ENCODE measurements at regions not wholly inside any gene's neighbourhood (a gene's known extent, or its start where the extent isn't known, plus 50 kb on each side); places are given as distances from the start of the nearest gene placed in this dataset.
"Not testable (repeated sequence)": the region's sequence is repeated elsewhere in the genome, so short reads cannot be mapped to it uniquely, and the experiment has no call there.

- H3K4me1 Mint-ChIP-seq: peaks cover 2% of the 10 kb centered on the region
- H3K27me3 Mint-ChIP-seq: no peaks in the 10 kb centered on the region
- ATAC-seq (ENCODE audit: low read depth) (no peak), DNase-seq (no peak)
- no peak overlapping the region for H3K27ac Mint-ChIP-seq
- H3K36me3 Mint-ChIP-seq: no peaks in the 10 kb centered on the region
- H3K4me3 Mint-ChIP-seq: no peak overlapping the region
- POLR2A ChIA-PET: no interaction called here
- H3K9me3 Mint-ChIP-seq: peaks cover 1% of the 10 kb centered on the region
Observed at GRCh38 chr3:168714609-168715240, 619.0 kb upstream of the GOLIM4 start.

- no peak overlapping the region for H3K4me3 Mint-ChIP-seq
- POLR2A ChIA-PET: no interaction called here
- no peaks in the 10 kb centered on the region for H3K27me3 Mint-ChIP-seq
Observed at GRCh38 chr3:168709073-168709472, 613.3 kb upstream of the GOLIM4 start.

GRCh38 chr3:168707900-168708299 is 612.2 kb upstream of the GOLIM4 start:
- no peak for ATAC-seq (ENCODE audit: low read depth)
- POLR2A ChIA-PET: no interaction called here
- H3K4me1 Mint-ChIP-seq: no peaks in the 10 kb centered on the region
- H3K27me3 Mint-ChIP-seq: no peaks in the 10 kb centered on the region
- H3K9me3 Mint-ChIP-seq: peaks cover 1% of the 10 kb centered on the region
- H3K36me3 Mint-ChIP-seq: no peaks in the 10 kb centered on the region
- no peak overlapping the region for H3K4me3 Mint-ChIP-seq
- DNase-seq: no peak
- H3K27ac Mint-ChIP-seq: no peak overlapping the region

More at GRCh38 chr3:168709073-168709472, 613.3 kb upstream of the GOLIM4 start:
- Mint-ChIP-seq H3K4me1 (no peaks in the 10 kb centered on the region), H3K9me3 (peaks cover 1% of the 10 kb centered on the region), H3K27ac (no peak overlapping the region), H3K36me3 (no peaks in the 10 kb centered on the region)
- DNase-seq (no peak), ATAC-seq (ENCODE audit: low read depth) (no peak)

- no peaks in the 10 kb centered on the region for H3K4me1 Mint-ChIP-seq
- no peak for ATAC-seq (ENCODE audit: low read depth)
- H3K9me3 Mint-ChIP-seq: no peaks in the 10 kb centered on the region
- DNase-seq: no peak
- no peak overlapping the region for H3K27ac Mint-ChIP-seq
- no peaks in the 10 kb centered on the region for H3K36me3 Mint-ChIP-seq
- POLR2A ChIA-PET: no interaction called here
- no peaks in the 10 kb centered on the region for H3K27me3 Mint-ChIP-seq
- no peak overlapping the region for H3K4me3 Mint-ChIP-seq
Observed at GRCh38 chr3:168705412-168705811, 609.7 kb upstream of the GOLIM4 start.

GRCh38 chr3:168696051-168696450 is 600.3 kb upstream of the GOLIM4 start:
- H3K27ac Mint-ChIP-seq: no peak overlapping the region
- DNase-seq (no peak), ATAC-seq (ENCODE audit: low read depth) (no peak)
- H3K9me3 Mint-ChIP-seq: peaks cover 4% of the 10 kb centered on the region
- no peaks in the 10 kb centered on the region for H3K4me1 Mint-ChIP-seq
- no peaks in the 10 kb centered on the region for H3K36me3 Mint-ChIP-seq
- POLR2A ChIA-PET: no interaction called here
- H3K27me3 Mint-ChIP-seq: no peaks in the 10 kb centered on the region
- H3K4me3 Mint-ChIP-seq: no peak overlapping the region

- no peak overlapping the region for H3K27ac Mint-ChIP-seq
- ATAC-seq (ENCODE audit: low read depth) (no peak), DNase-seq (no peak)
- H3K27me3 Mint-ChIP-seq: no peaks in the 10 kb centered on the region
- no peaks in the 10 kb centered on the region for H3K4me1 Mint-ChIP-seq
- POLR2A ChIA-PET: no interaction called here
- no peak overlapping the region for H3K4me3 Mint-ChIP-seq
- no peaks in the 10 kb centered on the region for H3K36me3 Mint-ChIP-seq
- H3K9me3 Mint-ChIP-seq: no peaks in the 10 kb centered on the region
Observed at GRCh38 chr3:168693870-168694269, 598.1 kb upstream of the GOLIM4 start.

GRCh38 chr3:168688267-168688666 is 592.5 kb upstream of the GOLIM4 start:
- Mint-ChIP-seq H3K27ac (no peak overlapping the region), H3K36me3 (no peaks in the 10 kb centered on the region), H3K4me1 (no peaks in the 10 kb centered on the region), H3K9me3 (no peaks in the 10 kb centered on the region), H3K4me3 (no peak overlapping the region), H3K27me3 (no peaks in the 10 kb centered on the region)
- ATAC-seq (ENCODE audit: low read depth) (no peak), DNase-seq (no peak)
- POLR2A ChIA-PET: no interaction called here

- no peaks in the 10 kb centered on the region for H3K36me3 Mint-ChIP-seq
- H3K9me3 Mint-ChIP-seq: no peaks in the 10 kb centered on the region
- no peaks in the 10 kb centered on the region for H3K27me3 Mint-ChIP-seq
- POLR2A ChIA-PET: no interaction called here
- H3K4me3 Mint-ChIP-seq: no peak overlapping the region
- ATAC-seq (ENCODE audit: low read depth): no peak
- no peak overlapping the region for H3K27ac Mint-ChIP-seq
- no peaks in the 10 kb centered on the region for H3K4me1 Mint-ChIP-seq
- no peak for DNase-seq
Observed at GRCh38 chr3:168684519-168684918, 588.8 kb upstream of the GOLIM4 start.

- ATAC-seq (ENCODE audit: low read depth) (no peak), DNase-seq (no peak)
- Mint-ChIP-seq H3K27me3 (no peaks in the 10 kb centered on the region), H3K27ac (no peak overlapping the region), H3K4me1 (no peaks in the 10 kb centered on the region), H3K36me3 (no peaks in the 10 kb centered on the region), H3K9me3 (no peaks in the 10 kb centered on the region), H3K4me3 (no peak overlapping the region)
- POLR2A ChIA-PET: no interaction called here
Observed at GRCh38 chr3:168678730-168679129, 583.0 kb upstream of the GOLIM4 start.

- Mint-ChIP-seq H3K9me3 (no peaks in the 10 kb centered on the region), H3K36me3 (no peaks in the 10 kb centered on the region), H3K27me3 (no peaks in the 10 kb centered on the region), H3K27ac (no peak overlapping the region), H3K4me3 (no peak overlapping the region), H3K4me1 (no peaks in the 10 kb centered on the region)
- no peak for ATAC-seq (ENCODE audit: low read depth)
- no peak for DNase-seq
- POLR2A ChIA-PET: no interaction called here
Observed at GRCh38 chr3:168671091-168671490, 575.4 kb upstream of the GOLIM4 start.

GRCh38 chr3:168660879-168661657 is 565.3 kb upstream of the GOLIM4 start:
- H3K27ac Mint-ChIP-seq; POLR2A ChIA-PET; H3K4me1 Mint-ChIP-seq; H3K36me3 Mint-ChIP-seq; H3K4me3 Mint-ChIP-seq; H3K27me3 Mint-ChIP-seq; ATAC-seq (ENCODE audit: low read depth); DNase-seq; H3K9me3 Mint-ChIP-seq: not testable (repeated sequence)

GRCh38 chr3:168659015-168659414 is 563.3 kb upstream of the GOLIM4 start:
- H3K9me3 Mint-ChIP-seq: no peaks in the 10 kb centered on the region
- no peak overlapping the region for H3K27ac Mint-ChIP-seq
- DNase-seq: no peak
- ATAC-seq (ENCODE audit: low read depth): no peak
- no peaks in the 10 kb centered on the region for H3K4me1 Mint-ChIP-seq
- no peaks in the 10 kb centered on the region for H3K36me3 Mint-ChIP-seq
- no peaks in the 10 kb centered on the region for H3K27me3 Mint-ChIP-seq
- POLR2A ChIA-PET: no interaction called here
- no peak overlapping the region for H3K4me3 Mint-ChIP-seq

GRCh38 chr3:168655611-168656010 is 559.9 kb upstream of the GOLIM4 start:
- Mint-ChIP-seq H3K4me3 (no peak overlapping the region), H3K27ac (no peak overlapping the region), H3K36me3 (no peaks in the 10 kb centered on the region), H3K27me3 (no peaks in the 10 kb centered on the region), H3K9me3 (no peaks in the 10 kb centered on the region), H3K4me1 (no peaks in the 10 kb centered on the region)
- DNase-seq: no peak
- no peak for ATAC-seq (ENCODE audit: low read depth)
- POLR2A ChIA-PET: no interaction called here

- ATAC-seq (ENCODE audit: low read depth) (no peak), DNase-seq (no peak)
- Mint-ChIP-seq H3K4me1 (no peaks in the 10 kb centered on the region), H3K4me3 (no peak overlapping the region), H3K9me3 (no peaks in the 10 kb centered on the region), H3K27ac (no peak overlapping the region), H3K27me3 (no peaks in the 10 kb centered on the region), H3K36me3 (no peaks in the 10 kb centered on the region)
- POLR2A ChIA-PET: no interaction called here
Observed at GRCh38 chr3:168654700-168655099, 559.0 kb upstream of the GOLIM4 start.
